IPS DF 6.9 (cell line): ENCODE measurements at regions not wholly inside any gene's neighbourhood (a gene's known extent, or its start where the extent isn't known, plus 50 kb on each side); places are given as distances from the start of the nearest gene placed in this dataset.

Experiments
- DNase-seq: peaks from one replicate; pipeline ENCODE4 v3.0.0-alpha.2; 2013; ENCODE audit warnings: low read depth, low spot score
- H3K27ac ChIP-seq: one replicate; pipeline ENCODE4 v1.5.1; 2013; ENCODE audit warnings: low read length, control low read depth
- H3K27me3 ChIP-seq: 2 replicates; pipeline ENCODE4 v1.6.1; 2013; ENCODE audit warnings: mild to moderate bottlenecking, low read length; ENCODE audit not compliant: control insufficient read depth, insufficient read depth
- H3K36me3 ChIP-seq: 2 replicates; pipeline ENCODE4 v1.6.1; 2013; ENCODE audit warnings: low read length; ENCODE audit not compliant: control insufficient read depth, insufficient read depth
- H3K4me1 ChIP-seq: 2 replicates; pipeline ENCODE4 v1.6.1; 2013; ENCODE audit warnings: low read length; ENCODE audit not compliant: control insufficient read depth, insufficient read depth
- H3K4me3 ChIP-seq: 2 replicates; pipeline ENCODE4 v1.5.1; 2013; ENCODE audit warnings: mild to moderate bottlenecking, low read length
- H3K9me3 ChIP-seq: 2 replicates; pipeline ENCODE4 v1.6.1; 2013; ENCODE audit warnings: low read length, inconsistent platforms; ENCODE audit not compliant: control insufficient read depth, insufficient read depth
- WGBS: extraction: QIAGEN DNeasy Blood & Tissue Kit; methylation state at CpG from one replicate; pipeline ENCODE4 v1.1.7; 2013; ENCODE audit warnings: mixed read lengths, missing lambda C conversion rate; ENCODE audit not compliant: insufficient read length, insufficient coverage; 5-methylcytosine and 5-hydroxymethylcytosine counted together

- 100% methylated on average over 1 of the region's 1 CpG for WGBS
- H3K9me3 ChIP-seq = no peaks in the 10 kb centered on the region
- H3K4me1 ChIP-seq = no peaks in the 10 kb centered on the region
- no peaks in the 10 kb centered on the region for H3K27me3 ChIP-seq
- DNase-seq = no peak
- H3K4me3 ChIP-seq = no peak overlapping the region
- H3K36me3 ChIP-seq = no peaks in the 10 kb centered on the region
- H3K27ac ChIP-seq = no peak overlapping the region
These were observed 148.2 kb upstream of the COL11A1 start for GRCh38 chr1:103256490-103256889.

GRCh38 chr1:103254691-103255090 lies 146.4 kb upstream of the COL11A1 start:
- H3K27me3 ChIP-seq = no peaks in the 10 kb centered on the region
- no peaks in the 10 kb centered on the region for H3K36me3 ChIP-seq
- H3K4me3 ChIP-seq = no peak overlapping the region
- no peaks in the 10 kb centered on the region for H3K9me3 ChIP-seq
- DNase-seq = no peak
- H3K4me1 ChIP-seq = no peaks in the 10 kb centered on the region
- no peak overlapping the region for H3K27ac ChIP-seq
- WGBS = no CpG with 5 or more reads among the region's 3 CpGs

- H3K27me3 ChIP-seq = no peaks in the 10 kb centered on the region
- WGBS = no CpG with 5 or more reads among the region's 3 CpGs
- DNase-seq = peak; percentile 64
- no peaks in the 10 kb centered on the region for H3K4me1 ChIP-seq
- no peak overlapping the region for H3K27ac ChIP-seq
- H3K4me3 ChIP-seq = no peak overlapping the region
- H3K9me3 ChIP-seq = no peaks in the 10 kb centered on the region
- H3K36me3 ChIP-seq = no peaks in the 10 kb centered on the region
These were observed 142.1 kb upstream of the COL11A1 start for GRCh38 chr1:103250441-103250861.

- no peaks in the 10 kb centered on the region for H3K36me3 ChIP-seq
- no peak overlapping the region for H3K27ac ChIP-seq
- H3K9me3 ChIP-seq = no peaks in the 10 kb centered on the region
- no CpG with 5 or more reads among the region's 8 CpGs for WGBS
- DNase-seq = no peak
- H3K4me3 ChIP-seq = no peak overlapping the region
- H3K27me3 ChIP-seq = no peaks in the 10 kb centered on the region
- no peaks in the 10 kb centered on the region for H3K4me1 ChIP-seq
These were observed 140.2 kb upstream of the COL11A1 start for GRCh38 chr1:103248417-103249102.

GRCh38 chr1:103247517-103247916 lies 139.2 kb upstream of the COL11A1 start:
- no peaks in the 10 kb centered on the region for H3K27me3 ChIP-seq
- H3K4me3 ChIP-seq = no peak overlapping the region
- no CpG with 5 or more reads among the region's 2 CpGs for WGBS
- H3K4me1 ChIP-seq = no peaks in the 10 kb centered on the region
- DNase-seq = no peak
- no peaks in the 10 kb centered on the region for H3K9me3 ChIP-seq
- no peak overlapping the region for H3K27ac ChIP-seq
- no peaks in the 10 kb centered on the region for H3K36me3 ChIP-seq

- Histone ChIP-seq H3K9me3 (no peaks in the 10 kb centered on the region), H3K4me3 (no peak overlapping the region), H3K4me1 (no peaks in the 10 kb centered on the region), H3K27me3 (no peaks in the 10 kb centered on the region), H3K27ac (no peak overlapping the region), H3K36me3 (no peaks in the 10 kb centered on the region)
- no CpG with 5 or more reads among the region's 1 CpG for WGBS
- no peak for DNase-seq
These were observed 135.2 kb upstream of the COL11A1 start for GRCh38 chr1:103243481-103243880.

GRCh38 chr1:103239034-103239433 lies 130.7 kb upstream of the COL11A1 start:
- no peaks in the 10 kb centered on the region for H3K36me3 ChIP-seq
- no peak for DNase-seq
- H3K4me3 ChIP-seq = no peak overlapping the region
- H3K9me3 ChIP-seq = no peaks in the 10 kb centered on the region
- H3K4me1 ChIP-seq = no peaks in the 10 kb centered on the region
- no peak overlapping the region for H3K27ac ChIP-seq
- no peaks in the 10 kb centered on the region for H3K27me3 ChIP-seq

- Histone ChIP-seq H3K9me3 (no peaks in the 10 kb centered on the region), H3K4me3 (no peak overlapping the region), H3K4me1 (no peaks in the 10 kb centered on the region), H3K27me3 (no peaks in the 10 kb centered on the region), H3K27ac (no peak overlapping the region), H3K36me3 (no peaks in the 10 kb centered on the region)
- DNase-seq = no peak
- no CpG with 5 or more reads among the region's 4 CpGs for WGBS
These were observed 121.7 kb upstream of the COL11A1 start for GRCh38 chr1:103230061-103230460.

GRCh38 chr1:103220631-103221041 lies 112.3 kb upstream of the COL11A1 start:
- Histone ChIP-seq H3K36me3 (no peaks in the 10 kb centered on the region), H3K4me3 (no peak overlapping the region), H3K27me3 (no peaks in the 10 kb centered on the region), H3K4me1 (no peaks in the 10 kb centered on the region), H3K27ac (no peak overlapping the region), H3K9me3 (no peaks in the 10 kb centered on the region)
- WGBS = no CpG with 5 or more reads among the region's 1 CpG
- DNase-seq = no peak

GRCh38 chr1:103218821-103219220 lies 110.5 kb upstream of the COL11A1 start:
- no peaks in the 10 kb centered on the region for H3K9me3 ChIP-seq
- no peaks in the 10 kb centered on the region for H3K27me3 ChIP-seq
- no peak for DNase-seq
- no peaks in the 10 kb centered on the region for H3K4me1 ChIP-seq
- no peaks in the 10 kb centered on the region for H3K36me3 ChIP-seq
- no CpG with 5 or more reads among the region's 1 CpG for WGBS
- no peak overlapping the region for H3K27ac ChIP-seq
- H3K4me3 ChIP-seq = no peak overlapping the region

- no peaks in the 10 kb centered on the region for H3K27me3 ChIP-seq
- no peaks in the 10 kb centered on the region for H3K4me1 ChIP-seq
- no peak overlapping the region for H3K4me3 ChIP-seq
- DNase-seq = no peak
- H3K9me3 ChIP-seq = no peaks in the 10 kb centered on the region
- H3K27ac ChIP-seq = no peak overlapping the region
- no peaks in the 10 kb centered on the region for H3K36me3 ChIP-seq
These were observed 110.0 kb upstream of the COL11A1 start for GRCh38 chr1:103218369-103218768.
